Spinal cord (tissue), 9 donors: ENCODE measurements at regions not wholly inside any gene's neighbourhood (a gene's known extent, or its start where the extent isn't known, plus 50 kb on each side); places are given as distances from the start of the nearest gene placed in this dataset.

Source experiments
- DNase-seq, 6 donors: peaks; one replicate each; pipeline versions ENCODE4 v3.0.0 to v3.0.0-alpha.2; 2013 to 2015; ENCODE audit warnings: low spot score in 6 of 6, low read depth in 4 of 6
- H3K27ac ChIP-seq: one replicate; pipeline ENCODE4 v1.5.1; 2013; ENCODE audit warnings: low read depth, low read length, control low read depth
- H3K27me3 ChIP-seq: one replicate; pipeline ENCODE4 v1.6.1; 2013; ENCODE audit warnings: low read length; ENCODE audit not compliant: control insufficient read depth, insufficient read depth
- H3K36me3 ChIP-seq: one replicate; pipeline ENCODE4 v1.6.1; 2013; ENCODE audit warnings: low read length; ENCODE audit not compliant: control insufficient read depth, insufficient read depth
- H3K4me1 ChIP-seq: one replicate; pipeline ENCODE4 v1.6.1; 2013; ENCODE audit warnings: low read length; ENCODE audit not compliant: control insufficient read depth, insufficient read depth
- H3K4me3 ChIP-seq: one replicate; pipeline ENCODE4 v1.5.1; 2013; ENCODE audit warnings: low read depth, low read length, control low read depth
- H3K9me3 ChIP-seq: one replicate; pipeline ENCODE4 v1.6.1; 2013; ENCODE audit warnings: low read length; ENCODE audit not compliant: control insufficient read depth, insufficient read depth
- WGBS: methylation state at CpG from one replicate; pipeline ENCODE4 v1.1.5; 2013; ENCODE audit warnings: missing lambda C conversion rate; ENCODE audit not compliant: insufficient coverage; 5-methylcytosine and 5-hydroxymethylcytosine counted together
- donor health status: healthy.

DNA sequence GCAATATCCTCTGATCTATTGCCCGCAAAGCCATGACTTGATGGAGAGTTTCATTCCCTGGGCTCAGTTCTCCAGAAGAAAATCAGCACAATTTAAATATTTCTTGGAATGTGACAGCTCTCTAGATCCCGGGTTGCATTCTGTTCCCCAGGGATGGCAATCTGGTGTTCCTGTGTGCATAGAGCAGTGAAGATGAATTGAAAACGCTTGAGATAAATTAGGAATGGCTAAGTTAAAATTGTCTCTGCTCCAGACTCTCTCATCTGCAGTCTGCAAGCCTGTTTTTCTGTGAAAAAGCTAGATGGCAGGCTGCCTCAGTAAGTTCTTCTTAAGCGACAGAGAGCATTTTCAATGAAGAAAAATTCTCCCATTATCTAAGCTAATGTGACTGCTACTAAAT, 582.5 kb upstream of the MGAT4C start:
- no CpG with 5 or more reads among the region's 4 CpGs for WGBS
- peak in 5 of 6 donors; percentile 33 to 94 (median 54) for DNase-seq
- peak overlapping the region; percentile 42 for H3K4me3 ChIP-seq
- no peaks in the 10 kb centered on the region for H3K4me1 ChIP-seq
- H3K36me3 ChIP-seq, result no peaks in the 10 kb centered on the region
- H3K27ac ChIP-seq, result peak overlapping the region; percentile 48
- H3K9me3 ChIP-seq, result no peaks in the 10 kb centered on the region
- no peaks in the 10 kb centered on the region for H3K27me3 ChIP-seq

DNA sequence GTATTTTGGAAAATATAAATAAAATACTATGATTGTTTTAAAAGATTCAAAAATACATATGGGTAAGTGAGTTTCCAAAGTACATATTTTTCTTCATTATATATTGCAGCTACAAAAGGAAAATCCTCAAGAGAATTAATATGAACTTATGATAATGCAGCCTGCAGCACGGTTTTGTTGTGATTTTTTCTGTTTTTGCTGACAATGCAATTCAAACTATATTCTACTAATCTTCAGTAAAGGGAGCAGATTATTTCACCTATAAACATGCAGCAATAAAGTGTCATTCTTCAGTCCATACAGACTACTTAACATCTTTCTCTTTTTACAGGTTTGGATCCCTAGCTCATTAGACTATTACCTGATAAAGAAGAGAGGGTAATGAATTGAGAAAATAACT, 582.1 kb upstream of the MGAT4C start:
- no CpG with 5 or more reads among the region's 1 CpG for WGBS
- DNase-seq, result no peak
- no peaks in the 10 kb centered on the region for H3K4me1 ChIP-seq
- H3K27ac ChIP-seq, result no peak overlapping the region
- no peaks in the 10 kb centered on the region for H3K9me3 ChIP-seq
- H3K27me3 ChIP-seq, result no peaks in the 10 kb centered on the region
- H3K36me3 ChIP-seq, result no peaks in the 10 kb centered on the region
- H3K4me3 ChIP-seq, result peak overlapping the region; percentile 42

DNA sequence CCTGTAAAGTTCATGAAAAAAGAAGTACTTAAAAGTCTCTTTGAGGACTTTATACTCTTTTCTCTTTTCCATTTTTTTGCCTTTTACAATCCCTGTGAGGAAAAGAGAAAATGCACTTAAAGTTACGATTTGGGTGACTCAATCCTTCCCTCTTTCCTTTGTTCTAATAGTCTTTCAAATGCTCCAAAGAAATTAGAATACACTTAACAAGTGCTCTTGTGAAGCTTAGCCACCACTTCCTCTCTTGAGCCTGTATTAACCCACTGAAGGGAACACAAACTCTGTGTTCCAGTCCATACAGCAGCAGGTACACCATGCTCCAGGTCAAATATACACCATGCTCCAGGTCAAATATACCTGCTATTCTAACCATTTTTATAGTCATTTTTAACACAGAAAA, 581.1 kb upstream of the MGAT4C start:
- H3K27me3 ChIP-seq, result no peaks in the 10 kb centered on the region
- no peaks in the 10 kb centered on the region for H3K9me3 ChIP-seq
- peak in 2 of 6 donors; percentile 25 to 44 for DNase-seq
- WGBS, result no CpG with 5 or more reads among the region's 1 CpG
- H3K36me3 ChIP-seq, result no peaks in the 10 kb centered on the region
- H3K27ac ChIP-seq, result no peak overlapping the region
- H3K4me1 ChIP-seq, result no peaks in the 10 kb centered on the region
- H3K4me3 ChIP-seq, result peak overlapping the region; percentile 42

DNA sequence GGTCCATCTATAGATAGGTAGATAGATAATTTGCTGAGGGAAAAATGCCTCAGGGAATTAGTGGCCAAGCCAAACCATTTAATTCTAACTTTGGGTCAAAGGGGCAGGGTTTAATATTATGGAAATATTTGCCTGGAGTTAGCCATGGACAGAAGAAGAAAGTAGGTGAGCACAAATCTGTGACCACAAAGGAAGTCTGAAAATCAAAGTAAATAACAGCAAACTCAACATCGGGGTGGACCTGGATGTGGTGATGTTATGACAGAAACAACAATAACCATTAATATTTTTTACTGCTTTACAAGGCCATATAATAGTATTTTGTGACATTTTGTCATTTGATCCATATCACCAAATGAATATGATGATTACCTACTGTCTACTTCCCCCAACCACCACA, 578.0 kb upstream of the MGAT4C start:
- H3K9me3 ChIP-seq, result no peaks in the 10 kb centered on the region
- WGBS, result no CpG with 5 or more reads among the region's 1 CpG

DNA sequence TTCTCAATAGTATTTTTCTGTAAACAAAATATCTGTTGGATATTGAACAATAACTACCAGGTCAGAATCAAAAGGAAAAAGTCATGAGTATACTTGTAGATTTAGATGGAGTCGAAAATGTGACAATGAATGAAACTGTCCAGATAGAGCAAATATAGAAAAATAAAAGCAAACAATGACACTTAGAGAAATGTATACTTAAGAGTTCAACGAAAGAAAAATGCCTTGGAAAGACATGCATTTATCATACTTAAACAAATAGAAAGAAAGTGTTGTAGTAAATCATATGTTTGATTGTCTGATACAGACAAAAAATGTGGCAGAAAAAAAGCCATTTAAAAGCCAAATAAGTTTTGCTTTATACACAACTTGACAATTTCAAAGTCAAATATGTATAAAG, 571.2 kb upstream of the MGAT4C start:
- no peak for DNase-seq
- no peaks in the 10 kb centered on the region for H3K4me1 ChIP-seq
- H3K9me3 ChIP-seq, result no peaks in the 10 kb centered on the region
- H3K4me3 ChIP-seq, result no peak overlapping the region
- no CpG with 5 or more reads among the region's 2 CpGs for WGBS
- H3K27me3 ChIP-seq, result no peaks in the 10 kb centered on the region
- H3K36me3 ChIP-seq, result no peaks in the 10 kb centered on the region
- H3K27ac ChIP-seq, result no peak overlapping the region

More for the DNA sequence above, 578.0 kb upstream of the MGAT4C start:
- Histone ChIP-seq H3K4me3 (no peak overlapping the region), H3K27ac (no peak overlapping the region), H3K27me3 (no peaks in the 10 kb centered on the region), H3K4me1 (no peaks in the 10 kb centered on the region), H3K36me3 (no peaks in the 10 kb centered on the region)
- DNase-seq, result no peak

DNA sequence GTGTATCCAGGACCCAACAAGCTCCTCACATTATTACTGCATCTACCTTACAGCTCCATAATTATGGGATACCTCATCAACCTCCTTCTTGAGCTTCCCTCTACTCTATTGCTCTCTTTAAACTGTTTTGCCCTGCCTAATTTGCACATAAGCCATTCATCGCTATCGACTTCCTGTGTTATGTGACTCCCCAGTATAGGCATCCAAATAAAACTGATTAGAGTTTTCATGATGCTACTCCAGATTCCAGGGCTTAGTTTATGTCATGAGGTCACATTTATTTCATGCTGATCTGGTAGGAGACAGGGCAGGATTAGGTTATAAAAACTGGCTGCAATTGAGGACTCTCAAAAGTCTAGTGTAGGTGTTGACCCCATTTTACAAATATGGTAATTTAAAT, 569.9 kb upstream of the MGAT4C start:
- no peaks in the 10 kb centered on the region for H3K9me3 ChIP-seq
- 100% methylated on average over 1 of the region's 2 CpGs for WGBS
- H3K27ac ChIP-seq, result no peak overlapping the region
- H3K4me3 ChIP-seq, result no peak overlapping the region
- no peaks in the 10 kb centered on the region for H3K4me1 ChIP-seq
- H3K36me3 ChIP-seq, result no peaks in the 10 kb centered on the region
- no peaks in the 10 kb centered on the region for H3K27me3 ChIP-seq
- DNase-seq, result no peak

DNA sequence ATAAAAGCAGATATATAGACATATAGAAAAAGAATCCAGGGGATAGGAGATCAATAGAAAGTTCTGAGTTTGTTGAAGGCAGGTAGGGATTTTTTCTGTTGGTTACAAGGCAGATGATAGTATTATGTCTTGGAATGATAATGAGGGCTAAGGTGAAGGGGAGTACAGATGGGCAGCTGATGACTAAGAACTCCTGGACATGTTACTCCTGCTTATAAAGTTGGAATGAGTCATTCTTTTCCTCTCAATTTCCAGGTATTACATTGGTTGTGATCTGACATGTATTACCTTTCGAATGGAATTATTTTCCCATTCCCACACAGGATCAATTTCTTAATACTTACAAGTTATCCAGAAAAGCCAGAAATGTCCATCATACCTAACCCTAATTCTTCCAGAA, 545.2 kb upstream of the MGAT4C start:
- no CpG with 5 or more reads among the region's 1 CpG for WGBS
- DNase-seq, result no peak
- no peak overlapping the region for H3K27ac ChIP-seq
- H3K4me3 ChIP-seq, result no peak overlapping the region
- H3K9me3 ChIP-seq, result no peaks in the 10 kb centered on the region
- no peaks in the 10 kb centered on the region for H3K36me3 ChIP-seq
- H3K27me3 ChIP-seq, result no peaks in the 10 kb centered on the region
- H3K4me1 ChIP-seq, result no peaks in the 10 kb centered on the region

DNA sequence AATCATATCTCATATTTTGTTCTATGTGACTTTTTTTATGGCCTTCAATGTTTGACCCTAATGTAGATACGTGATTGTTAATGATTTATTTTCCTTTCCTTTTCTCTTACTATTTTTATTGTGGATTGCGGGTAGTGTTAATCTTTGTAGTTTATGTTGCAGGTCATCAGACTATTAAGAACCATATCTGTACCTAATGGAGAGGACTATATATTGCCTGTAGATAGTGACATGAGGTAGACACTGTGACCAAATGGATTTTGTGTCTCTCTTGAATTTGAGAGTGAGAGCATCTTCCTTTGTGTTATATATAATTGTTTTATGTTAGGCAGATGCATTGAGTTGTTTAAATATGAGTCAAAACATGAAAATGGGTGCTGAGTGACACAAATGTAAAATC, 543.4 kb upstream of the MGAT4C start:
- Histone ChIP-seq H3K27ac (no peak overlapping the region), H3K4me1 (no peaks in the 10 kb centered on the region), H3K27me3 (no peaks in the 10 kb centered on the region), H3K9me3 (no peaks in the 10 kb centered on the region), H3K36me3 (no peaks in the 10 kb centered on the region), H3K4me3 (no peak overlapping the region)
- DNase-seq, result no peak
- no CpG with 5 or more reads among the region's 2 CpGs for WGBS

DNA sequence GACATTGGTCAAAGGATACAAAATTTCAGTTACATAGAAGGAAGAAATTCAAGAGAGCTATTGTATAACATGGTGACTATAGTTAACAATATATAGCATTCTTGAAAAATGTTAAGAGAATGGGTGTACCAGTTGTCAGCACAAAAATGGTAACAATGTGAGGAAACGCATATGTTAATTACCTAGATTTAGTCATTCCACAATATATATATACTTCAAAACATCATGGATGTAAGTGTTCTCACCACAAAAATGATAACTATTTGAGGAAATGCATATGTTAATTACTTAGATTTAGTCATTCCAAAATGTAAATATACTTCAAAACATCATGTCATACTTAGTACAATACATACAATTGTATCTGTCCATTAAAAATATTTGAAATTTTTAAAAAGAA, 540.4 kb upstream of the MGAT4C start:
- H3K27me3 ChIP-seq, result no peaks in the 10 kb centered on the region
- no CpG with 5 or more reads among the region's 1 CpG for WGBS
- no peak overlapping the region for H3K27ac ChIP-seq
- H3K9me3 ChIP-seq, result no peaks in the 10 kb centered on the region
- no peak for DNase-seq
- H3K4me1 ChIP-seq, result no peaks in the 10 kb centered on the region
- no peak overlapping the region for H3K4me3 ChIP-seq
- H3K36me3 ChIP-seq, result no peaks in the 10 kb centered on the region

DNA sequence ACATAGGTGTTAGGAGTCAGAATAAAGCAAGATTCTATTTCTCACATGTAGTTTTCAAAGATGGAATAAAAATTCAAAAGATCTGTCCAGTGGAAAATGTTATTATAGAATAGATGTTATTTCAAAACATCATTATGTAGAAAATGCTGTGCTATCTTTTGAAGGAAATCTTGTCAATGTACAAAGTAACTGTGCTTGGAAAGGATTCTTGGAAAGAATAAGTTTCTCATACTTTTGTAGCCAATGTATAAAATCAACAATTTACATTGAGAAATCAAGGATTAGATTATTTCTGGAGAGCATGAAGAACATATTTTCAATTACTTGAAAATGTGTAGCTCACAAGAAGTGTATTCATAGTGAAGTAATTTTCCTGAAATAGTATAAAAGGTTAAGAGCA, 532.5 kb upstream of the MGAT4C start:
- DNase-seq, result no peak
- Histone ChIP-seq H3K27ac (no peak overlapping the region), H3K9me3 (no peaks in the 10 kb centered on the region), H3K27me3 (no peaks in the 10 kb centered on the region), H3K4me3 (no peak overlapping the region), H3K36me3 (no peaks in the 10 kb centered on the region), H3K4me1 (no peaks in the 10 kb centered on the region)

DNA sequence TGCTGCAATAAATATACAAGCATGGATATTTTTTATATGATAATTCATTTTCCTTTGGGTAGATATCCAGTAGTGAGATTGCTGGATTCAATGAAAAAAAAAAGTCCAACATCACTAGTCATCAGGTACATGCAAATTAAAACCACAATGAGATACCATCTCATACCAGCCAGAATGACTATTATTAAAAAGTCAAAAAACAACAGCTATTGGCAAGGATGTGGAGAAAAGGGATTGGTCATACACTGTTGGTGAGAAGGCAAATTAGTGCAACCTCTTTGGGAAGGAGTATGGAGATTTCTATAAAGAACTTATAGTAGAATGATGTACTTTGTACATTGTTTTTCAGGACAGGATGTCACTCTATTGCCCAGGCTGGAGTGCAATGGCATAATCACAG, 531.2 kb upstream of the MGAT4C start:
- Histone ChIP-seq H3K36me3 (no peaks in the 10 kb centered on the region), H3K4me1 (no peaks in the 10 kb centered on the region), H3K27ac (no peak overlapping the region), H3K27me3 (no peaks in the 10 kb centered on the region), H3K9me3 (no peaks in the 10 kb centered on the region), H3K4me3 (no peak overlapping the region)
- no peak for DNase-seq
